AG04449 (cell line): ENCODE measurements at regions not wholly inside any gene's neighbourhood (a gene's known extent, or its start where the extent isn't known, plus 50 kb on each side); places are given as distances from the start of the nearest gene placed in this dataset.

Source experiments
- CTCF ChIA-PET: fragments of 350-600 bp; formaldehyde crosslinking; extraction: SDS; loops from one replicate; lab custom pipeline; 2021; ENCODE audit warnings: antibody characterized with exemption; lab: Yijun Ruan, JAX
- POLR2A ChIA-PET: fragments of 400-600, 350-600 bp; formaldehyde crosslinking; extraction: SDS; loops from one replicate; lab custom pipeline; 2020; ENCODE audit warnings: antibody characterized with exemption, inconsistent platforms; lab: Yijun Ruan, JAX
- DNase-seq: peaks from one replicate; pipeline ENCODE4 v3.0.0-alpha.2; 2010; ENCODE audit warnings: low read depth, low spot score
- H3K4me3 ChIP-seq: 2 replicates; pipeline ENCODE4 v1.5.1; 2011; ENCODE audit warnings: low read depth, mild to moderate bottlenecking, control low read depth, low read length
- TF ChIP-seq, protein P1 (sequence below): IDR thresholded peaks from one replicate; pipeline ENCODE4 v1.5.1; 2011; ENCODE audit warnings: mild to moderate bottlenecking, moderate library complexity, low read length, control low read depth, inconsistent platforms; ENCODE audit not compliant: insufficient read depth; ENCODE audit errors: missing control alignments

DNA sequence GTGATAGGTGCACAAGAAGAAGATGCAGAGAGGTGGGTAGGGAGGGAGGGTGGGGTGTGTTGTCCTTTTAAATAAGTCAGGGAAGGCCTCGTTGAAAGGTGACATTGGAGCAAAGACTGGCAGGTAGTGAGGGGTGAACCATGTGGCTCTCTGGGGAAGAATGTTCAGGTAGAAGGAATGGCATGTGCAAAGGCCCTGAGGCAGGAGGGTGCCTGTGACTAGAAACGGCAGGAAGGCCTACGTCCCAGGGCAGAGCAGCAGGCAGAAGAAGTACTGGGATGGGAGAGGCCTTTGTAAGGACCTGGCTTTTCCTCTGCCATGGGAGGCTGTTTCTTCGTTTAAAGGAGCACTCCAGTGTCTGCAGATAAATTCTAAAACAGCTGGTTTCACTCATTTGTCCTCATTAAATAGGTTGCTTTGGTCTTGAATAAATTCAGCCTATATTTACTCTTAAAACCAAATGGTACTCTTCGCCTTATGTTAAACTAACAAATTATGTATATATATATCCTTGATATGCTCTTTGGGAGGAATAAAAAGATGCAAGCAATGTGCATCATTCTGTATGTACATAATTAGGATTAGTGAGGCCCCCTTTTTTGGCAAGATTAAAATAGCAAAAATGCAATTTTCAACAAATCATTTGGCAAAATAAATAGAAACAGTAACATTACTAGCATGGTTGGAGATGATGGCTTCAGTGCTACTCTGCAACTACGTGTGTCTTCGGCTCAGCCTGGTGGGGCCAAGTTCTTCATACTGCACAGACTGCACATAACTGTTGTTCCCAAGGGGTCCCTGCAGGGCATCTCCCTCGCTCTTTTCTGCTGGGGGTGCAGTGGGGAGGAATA, 151.4 kb downstream of the KLF13 start:
- DNase-seq, result no peak
- H3K4me3 ChIP-seq, result no peak overlapping the region
- ChIA-PET POLR2A (no interaction called here), CTCF (interaction anchor here (0.9 to 10.9 kb wide), 2 partner anchors 13 to 36 kb away, joined by 3 to 167 read pairs; no protein-coding TSS in a partner anchor)
- TF ChIP-seq, protein P1, sequence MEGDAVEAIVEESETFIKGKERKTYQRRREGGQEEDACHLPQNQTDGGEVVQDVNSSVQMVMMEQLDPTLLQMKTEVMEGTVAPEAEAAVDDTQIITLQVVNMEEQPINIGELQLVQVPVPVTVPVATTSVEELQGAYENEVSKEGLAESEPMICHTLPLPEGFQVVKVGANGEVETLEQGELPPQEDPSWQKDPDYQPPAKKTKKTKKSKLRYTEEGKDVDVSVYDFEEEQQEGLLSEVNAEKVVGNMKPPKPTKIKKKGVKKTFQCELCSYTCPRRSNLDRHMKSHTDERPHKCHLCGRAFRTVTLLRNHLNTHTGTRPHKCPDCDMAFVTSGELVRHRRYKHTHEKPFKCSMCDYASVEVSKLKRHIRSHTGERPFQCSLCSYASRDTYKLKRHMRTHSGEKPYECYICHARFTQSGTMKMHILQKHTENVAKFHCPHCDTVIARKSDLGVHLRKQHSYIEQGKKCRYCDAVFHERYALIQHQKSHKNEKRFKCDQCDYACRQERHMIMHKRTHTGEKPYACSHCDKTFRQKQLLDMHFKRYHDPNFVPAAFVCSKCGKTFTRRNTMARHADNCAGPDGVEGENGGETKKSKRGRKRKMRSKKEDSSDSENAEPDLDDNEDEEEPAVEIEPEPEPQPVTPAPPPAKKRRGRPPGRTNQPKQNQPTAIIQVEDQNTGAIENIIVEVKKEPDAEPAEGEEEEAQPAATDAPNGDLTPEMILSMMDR, result no peak

DNA sequence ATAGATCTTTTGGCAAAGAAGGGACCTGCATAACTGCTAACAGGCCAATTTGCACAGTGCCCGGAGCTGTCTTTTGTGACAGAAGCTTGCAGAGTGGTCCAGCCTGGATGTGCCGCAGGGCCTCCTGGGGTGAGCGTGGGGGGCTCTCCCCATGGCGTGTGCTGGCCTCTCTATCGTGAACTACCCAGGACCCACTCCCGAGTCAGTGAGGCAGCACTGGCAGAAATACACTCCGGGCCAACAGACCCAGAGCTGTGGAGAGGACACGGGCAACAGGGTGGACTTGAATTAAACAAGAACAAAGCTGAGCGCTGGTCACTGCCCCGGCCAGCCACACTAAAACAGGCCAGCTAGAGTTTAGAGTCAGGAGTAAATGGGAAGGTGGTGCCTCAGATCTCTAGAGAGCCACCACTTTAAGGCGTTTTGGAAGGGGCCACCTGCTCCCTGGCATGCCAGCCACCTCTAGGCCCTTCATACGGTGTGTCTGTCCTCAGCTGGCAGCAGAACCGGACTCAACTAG, 152.1 kb downstream of the KLF13 start:
- TF ChIP-seq, protein P1, result no peak
- CTCF ChIA-PET, result interaction anchor here (0.6 to 10.9 kb wide), 3 partner anchors 12 to 488 kb away, joined by 3 to 167 read pairs (median 8); no protein-coding TSS in a partner anchor
- POLR2A ChIA-PET, result no interaction called here
- DNase-seq, result no peak
- no peak overlapping the region for H3K4me3 ChIP-seq

DNA sequence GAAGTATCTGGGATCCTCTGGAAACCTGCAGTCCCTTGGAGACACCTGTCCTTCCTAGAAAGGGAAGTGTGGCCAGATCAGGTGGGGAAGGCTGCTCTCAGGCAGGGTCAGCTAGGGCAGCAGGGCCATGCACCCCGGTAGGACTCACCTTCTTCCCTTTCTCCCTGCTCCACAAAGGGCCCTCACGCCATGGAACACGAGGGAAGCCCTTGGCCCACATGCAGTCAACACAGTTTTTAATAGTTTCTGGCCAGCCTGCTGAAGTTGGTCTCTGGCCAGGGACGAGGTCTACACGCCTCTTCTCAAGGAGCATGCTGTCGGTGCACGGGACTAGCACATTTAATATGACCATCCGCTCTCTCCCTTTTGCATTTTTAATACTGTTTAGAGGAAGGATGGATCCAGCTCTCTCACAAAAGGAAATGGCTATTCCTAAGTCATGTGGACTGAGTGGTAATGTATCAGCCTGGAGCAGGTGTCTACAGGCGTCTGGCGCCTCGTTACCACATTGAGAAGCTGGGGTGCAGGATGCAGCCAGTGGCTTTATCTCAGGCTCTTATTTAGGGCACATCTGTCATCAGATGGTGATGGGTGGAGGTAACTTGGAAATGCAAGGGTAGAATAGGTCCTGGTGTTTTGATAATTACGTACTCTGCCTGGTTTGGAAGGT, 153.9 kb downstream of the KLF13 start:
- DNase-seq, result no peak
- POLR2A ChIA-PET, result no interaction called here
- CTCF ChIA-PET, result interaction anchor here (2.2 to 10.9 kb wide), 2 partner anchors 10 to 280 kb away, joined by 8 to 167 read pairs; no protein-coding TSS in a partner anchor
- TF ChIP-seq, protein P1, result no peak
- no peak overlapping the region for H3K4me3 ChIP-seq

DNA sequence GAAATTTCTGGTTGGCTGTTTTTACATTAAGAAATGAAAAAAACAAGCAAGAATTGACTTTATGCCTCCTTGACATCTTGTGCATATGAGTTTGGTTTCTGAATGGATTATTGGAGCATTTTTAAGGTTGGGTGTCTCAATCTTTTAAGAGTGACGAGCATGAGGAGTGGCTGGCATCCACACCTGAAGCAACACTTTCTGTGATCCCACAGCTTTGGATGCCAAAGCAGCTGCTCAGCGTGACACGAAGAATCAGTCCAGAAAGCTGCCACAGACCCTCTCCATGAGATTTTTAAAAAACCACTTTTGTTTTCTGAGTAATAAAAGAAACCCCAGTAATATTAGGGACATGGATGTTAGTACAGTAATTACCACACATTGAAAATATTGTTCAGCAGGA, 154.5 kb downstream of the KLF13 start:
- CTCF ChIA-PET, result interaction anchor here (1.1 to 10.9 kb wide), 3 partner anchors 10 to 281 kb away, joined by 3 to 167 read pairs (median 8); no protein-coding TSS in a partner anchor

DNA sequence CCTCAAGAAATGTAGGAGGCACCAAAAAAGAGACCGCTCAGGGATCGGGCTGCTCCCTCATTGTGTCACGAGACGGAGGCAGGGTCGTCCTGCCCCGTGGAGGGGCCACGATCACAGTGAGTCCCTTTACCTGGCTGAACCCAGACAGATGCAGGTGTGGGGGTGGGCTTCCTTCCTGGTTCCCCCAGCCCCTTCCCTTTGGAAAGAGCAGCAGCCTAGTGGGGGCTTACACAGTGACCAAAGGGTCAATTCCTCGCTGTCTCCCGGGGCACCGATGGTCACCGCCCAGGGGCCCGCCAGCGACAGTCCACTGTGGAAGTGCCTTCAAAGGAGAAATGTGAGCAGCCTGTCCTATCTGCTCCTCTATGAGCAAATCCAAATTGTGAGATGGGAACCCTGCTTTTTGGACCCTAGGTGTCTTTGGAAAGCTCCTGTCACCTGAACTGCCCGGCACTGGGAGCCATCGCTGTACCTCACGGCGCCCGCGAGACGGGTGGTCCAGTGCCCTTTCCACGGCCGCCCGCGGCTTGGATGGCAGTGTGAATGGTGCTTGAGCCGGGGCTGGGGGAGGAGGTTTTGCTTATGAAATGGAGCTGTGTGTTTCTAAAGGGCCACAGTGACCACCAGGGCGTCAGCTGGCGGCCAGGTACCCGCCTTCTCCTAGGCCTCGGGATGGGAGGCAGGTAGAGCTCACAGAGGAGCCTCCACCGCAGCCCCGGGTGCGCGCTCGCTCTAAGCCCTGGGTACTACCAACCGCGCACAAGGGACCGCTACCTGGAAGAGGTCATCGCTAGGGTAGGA, 155.7 kb downstream of the KLF13 start:
- TF ChIP-seq, protein P1, result no peak
- no peak overlapping the region for H3K4me3 ChIP-seq
- CTCF ChIA-PET, result interaction anchor here (0.9 to 1.7 kb wide), 6 partner anchors 8 to 353 kb away, joined by 3 to 6 read pairs (median 4); no protein-coding TSS in a partner anchor
- no peak for DNase-seq
- POLR2A ChIA-PET, result no interaction called here

More for the DNA sequence above, 154.5 kb downstream of the KLF13 start:
- TF ChIP-seq, protein P1, result no peak
- POLR2A ChIA-PET, result no interaction called here
- DNase-seq, result no peak
- H3K4me3 ChIP-seq, result no peak overlapping the region
